Astrocyte (in vitro differentiated cells and primary cell): ENCODE measurements at regions not wholly inside any gene's neighbourhood (a gene's known extent, or its start where the extent isn't known, plus 50 kb on each side); places are given as distances from the start of the nearest gene placed in this dataset.

ENCODE experiments used
- DNase-seq: peaks from one replicate; pipeline ENCODE4 v3.0.0-alpha.2; 2010; ENCODE audit warnings: low read depth
- FAIRE-seq: peaks from 2 replicates; lab custom pipeline; 2011; peaks lifted over from hg19 to GRCh38; lab: Jason Lieb, UNC
- H2AFZ ChIP-seq: 2 replicates; pipeline ENCODE4 v1.6.0; 2012; ENCODE audit warnings: low read depth, low read length, inconsistent platforms
- H3K27ac ChIP-seq: 2 replicates; pipeline ENCODE4 v1.5.1; 2011; ENCODE audit warnings: low read depth, low read length, inconsistent platforms
- H3K27me3 ChIP-seq: 2 replicates; pipeline ENCODE4 v1.6.0; 2011; ENCODE audit warnings: low read length, inconsistent platforms; ENCODE audit not compliant: insufficient read depth
- H3K36me3 ChIP-seq: 2 replicates; pipeline ENCODE4 v1.5.1; 2011; ENCODE audit warnings: low read length, inconsistent platforms; ENCODE audit not compliant: insufficient read depth
- H3K4me1 ChIP-seq: 2 replicates; pipeline ENCODE4 v1.5.1; 2011; ENCODE audit warnings: low read length, inconsistent platforms; ENCODE audit not compliant: insufficient read depth
- H3K4me2 ChIP-seq: 2 replicates; pipeline ENCODE4 v1.6.0; 2012; ENCODE audit warnings: low read length, inconsistent platforms
- H3K4me3 ChIP-seq: 2 replicates; pipeline ENCODE4 v1.5.1; 2011; ENCODE audit warnings: low read depth, mild to moderate bottlenecking, low read length, inconsistent platforms; ENCODE audit not compliant: insufficient read depth
- H3K79me2 ChIP-seq: 2 replicates; pipeline ENCODE4 v1.6.0; 2012; ENCODE audit warnings: mild to moderate bottlenecking, low read length, inconsistent platforms; ENCODE audit not compliant: insufficient read depth
- H3K9ac ChIP-seq: 2 replicates; pipeline ENCODE4 v1.6.0; 2012; ENCODE audit warnings: mild to moderate bottlenecking, low read length, inconsistent platforms
- H3K9me3 ChIP-seq: 2 replicates; pipeline ENCODE4 v1.5.1; 2012; ENCODE audit warnings: low read depth, mild to moderate bottlenecking, low read length, inconsistent platforms; ENCODE audit not compliant: insufficient read depth
- H4K20me1 ChIP-seq: 2 replicates; pipeline ENCODE4 v1.6.0; 2012; ENCODE audit warnings: low read length, inconsistent platforms; ENCODE audit not compliant: insufficient read depth
- H3K27ac Mint-ChIP-seq: one replicate; pipeline ENCODE4 v1.8.0; 2021; ENCODE audit warnings: mild to moderate bottlenecking, mixed read lengths; ENCODE audit not compliant: unreplicated experiment
- H3K27me3 Mint-ChIP-seq: one replicate; pipeline ENCODE4 v1.8.0; 2021; ENCODE audit warnings: low read depth, mixed read lengths; ENCODE audit not compliant: unreplicated experiment
- H3K36me3 Mint-ChIP-seq: one replicate; pipeline ENCODE4 v1.8.0; 2021; ENCODE audit warnings: low read depth, mixed read lengths; ENCODE audit not compliant: unreplicated experiment
- H3K4me1 Mint-ChIP-seq: one replicate; pipeline ENCODE4 v1.8.0; 2021; ENCODE audit warnings: low read depth, mixed read lengths; ENCODE audit not compliant: unreplicated experiment
- H3K4me3 Mint-ChIP-seq: one replicate; pipeline ENCODE4 v1.8.0; 2021; ENCODE audit warnings: mild to moderate bottlenecking, moderate library complexity, mixed read lengths; ENCODE audit not compliant: unreplicated experiment
- H3K9me3 Mint-ChIP-seq: one replicate; pipeline ENCODE4 v1.8.0; 2021; ENCODE audit warnings: mild to moderate bottlenecking, mixed read lengths; ENCODE audit not compliant: unreplicated experiment
- EZH2 ChIP-seq: IDR thresholded peaks from 2 replicates; pipeline ENCODE4 v1.6.1; 2012; ENCODE audit warnings: mild to moderate bottlenecking, low read length, inconsistent platforms; ENCODE audit not compliant: insufficient read depth
- TF ChIP-seq, protein P1 (sequence below): IDR thresholded peaks from 2 replicates; pipeline ENCODE4 v1.5.1; 2011; ENCODE audit warnings: low read depth, mild to moderate bottlenecking, inconsistent platforms, low read length, moderate library complexity; ENCODE audit not compliant: insufficient read depth

DNA sequence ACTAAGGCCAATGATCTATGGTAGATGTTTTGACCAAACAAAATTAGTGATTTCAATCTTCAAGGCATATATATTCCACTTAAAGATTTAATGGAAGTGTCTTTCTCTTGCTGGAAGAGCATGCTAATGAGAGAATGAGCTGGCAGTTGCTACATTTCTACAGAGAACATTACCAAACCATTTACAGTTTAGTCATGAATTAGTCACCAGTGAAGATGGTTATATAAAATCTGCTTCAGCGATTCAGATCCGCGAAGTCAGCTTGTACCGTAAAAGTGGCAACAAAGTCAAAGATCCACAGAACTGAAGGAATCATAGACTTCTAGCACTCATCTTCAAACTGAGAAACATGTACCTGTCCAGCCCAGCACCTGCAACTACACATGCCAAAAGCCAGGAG is 156.3 kb downstream of the SLITRK5 start:
- TF ChIP-seq, protein P1, sequence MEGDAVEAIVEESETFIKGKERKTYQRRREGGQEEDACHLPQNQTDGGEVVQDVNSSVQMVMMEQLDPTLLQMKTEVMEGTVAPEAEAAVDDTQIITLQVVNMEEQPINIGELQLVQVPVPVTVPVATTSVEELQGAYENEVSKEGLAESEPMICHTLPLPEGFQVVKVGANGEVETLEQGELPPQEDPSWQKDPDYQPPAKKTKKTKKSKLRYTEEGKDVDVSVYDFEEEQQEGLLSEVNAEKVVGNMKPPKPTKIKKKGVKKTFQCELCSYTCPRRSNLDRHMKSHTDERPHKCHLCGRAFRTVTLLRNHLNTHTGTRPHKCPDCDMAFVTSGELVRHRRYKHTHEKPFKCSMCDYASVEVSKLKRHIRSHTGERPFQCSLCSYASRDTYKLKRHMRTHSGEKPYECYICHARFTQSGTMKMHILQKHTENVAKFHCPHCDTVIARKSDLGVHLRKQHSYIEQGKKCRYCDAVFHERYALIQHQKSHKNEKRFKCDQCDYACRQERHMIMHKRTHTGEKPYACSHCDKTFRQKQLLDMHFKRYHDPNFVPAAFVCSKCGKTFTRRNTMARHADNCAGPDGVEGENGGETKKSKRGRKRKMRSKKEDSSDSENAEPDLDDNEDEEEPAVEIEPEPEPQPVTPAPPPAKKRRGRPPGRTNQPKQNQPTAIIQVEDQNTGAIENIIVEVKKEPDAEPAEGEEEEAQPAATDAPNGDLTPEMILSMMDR = no peak
- TF ChIP-seq EZH2 = no peak
- peak overlapping the region; percentile 32 for H3K4me2 ChIP-seq
- no peak overlapping the region for H2AFZ ChIP-seq
- H3K4me3 ChIP-seq = no peak overlapping the region
- H3K4me1 ChIP-seq = no peaks in the 10 kb centered on the region
- H3K79me2 ChIP-seq = no peaks in the 10 kb centered on the region
- H3K36me3 ChIP-seq = no peaks in the 10 kb centered on the region
- H3K27me3 Mint-ChIP-seq = no peaks in the 10 kb centered on the region
- FAIRE-seq (no peak), DNase-seq (peak; percentile 58)
- H3K4me1 Mint-ChIP-seq = no peaks in the 10 kb centered on the region
- no peak overlapping the region for H3K9ac ChIP-seq
- H3K27ac Mint-ChIP-seq = no peak overlapping the region
- H3K9me3 ChIP-seq = no peaks in the 10 kb centered on the region
- H4K20me1 ChIP-seq = no peaks in the 10 kb centered on the region
- no peak overlapping the region for H3K27ac ChIP-seq
- no peaks in the 10 kb centered on the region for H3K9me3 Mint-ChIP-seq
- no peak overlapping the region for H3K4me3 Mint-ChIP-seq
- H3K27me3 ChIP-seq = no peaks in the 10 kb centered on the region
- H3K36me3 Mint-ChIP-seq = no peaks in the 10 kb centered on the region

DNA sequence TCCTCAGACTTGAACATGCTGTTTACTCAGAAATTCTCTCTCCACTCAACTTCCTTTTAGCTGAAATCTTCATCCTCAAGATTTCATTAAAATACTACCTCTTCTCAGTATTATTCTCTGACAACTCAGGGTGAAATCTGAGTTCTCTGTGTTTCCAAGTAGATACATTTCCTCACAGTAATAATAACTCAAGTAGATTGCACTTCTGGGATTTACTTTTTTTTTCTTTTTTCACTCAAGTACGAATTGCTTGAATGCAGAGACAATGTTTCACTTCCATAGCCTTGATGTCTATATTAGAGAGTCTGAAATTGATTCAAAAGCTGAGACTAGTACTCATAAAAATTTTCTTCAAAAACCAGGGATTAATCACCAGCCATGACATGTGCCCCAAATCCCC is 166.4 kb downstream of the SLITRK5 start:
- H3K27ac Mint-ChIP-seq = no peak overlapping the region
- DNase-seq = no peak
- no peaks in the 10 kb centered on the region for H3K9me3 Mint-ChIP-seq
- no peak overlapping the region for H3K4me2 ChIP-seq
- H3K79me2 ChIP-seq = no peaks in the 10 kb centered on the region
- FAIRE-seq = no peak
- no peaks in the 10 kb centered on the region for H3K4me1 ChIP-seq
- no peaks in the 10 kb centered on the region for H3K9me3 ChIP-seq
- H3K36me3 ChIP-seq = no peaks in the 10 kb centered on the region
- H3K27me3 ChIP-seq = no peaks in the 10 kb centered on the region
- H3K4me3 Mint-ChIP-seq = no peak overlapping the region
- no peak overlapping the region for H3K27ac ChIP-seq
- no peaks in the 10 kb centered on the region for H4K20me1 ChIP-seq
- TF ChIP-seq, protein P1 = no peak
- no peak for TF ChIP-seq EZH2
- no peak overlapping the region for H3K4me3 ChIP-seq
- H3K4me1 Mint-ChIP-seq = no peaks in the 10 kb centered on the region
- H3K36me3 Mint-ChIP-seq = no peaks in the 10 kb centered on the region
- H3K9ac ChIP-seq = no peak overlapping the region
- H3K27me3 Mint-ChIP-seq = no peaks in the 10 kb centered on the region
- H2AFZ ChIP-seq = no peak overlapping the region

DNA sequence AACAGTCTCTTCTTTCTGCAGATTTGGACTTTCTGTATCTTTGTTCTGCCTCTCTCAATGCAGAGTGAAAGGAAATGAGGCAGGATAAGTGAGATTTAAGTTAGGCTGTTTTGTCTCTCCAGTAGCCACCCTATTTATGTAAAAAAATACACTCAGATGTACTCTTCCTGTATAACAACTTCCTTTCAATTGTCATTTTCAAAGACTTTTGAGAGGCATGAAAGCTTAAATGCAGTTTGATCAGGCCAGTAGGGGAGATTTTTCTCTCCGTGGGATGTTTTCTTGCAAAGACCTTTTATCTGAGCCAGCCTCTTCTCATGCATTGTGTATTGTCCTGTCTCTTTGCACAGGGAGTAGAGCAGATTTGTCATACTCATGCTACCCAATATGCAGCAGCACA is 166.8 kb downstream of the SLITRK5 start:
- Mint-ChIP-seq H3K27ac (no peak overlapping the region), H3K27me3 (no peaks in the 10 kb centered on the region), H3K4me3 (no peak overlapping the region), H3K36me3 (no peaks in the 10 kb centered on the region), H3K9me3 (no peaks in the 10 kb centered on the region), H3K4me1 (no peaks in the 10 kb centered on the region)
- Histone ChIP-seq H2AFZ (no peak overlapping the region), H3K9ac (no peak overlapping the region), H3K36me3 (no peaks in the 10 kb centered on the region), H3K4me2 (no peak overlapping the region), H3K27ac (no peak overlapping the region), H3K4me1 (no peaks in the 10 kb centered on the region), H3K79me2 (no peaks in the 10 kb centered on the region), H4K20me1 (no peaks in the 10 kb centered on the region), H3K9me3 (no peaks in the 10 kb centered on the region), H3K4me3 (no peak overlapping the region), H3K27me3 (no peaks in the 10 kb centered on the region)
- TF ChIP-seq, protein P1 = no peak
- no peak for TF ChIP-seq EZH2
- no peak for FAIRE-seq
- DNase-seq = no peak
